IgD-negative memory B cell (primary cell): ENCODE measurements at regions not wholly inside any gene's neighbourhood (a gene's known extent, or its start where the extent isn't known, plus 50 kb on each side); places are given as distances from the start of the nearest gene placed in this dataset.
A peak's percentile ranks its signal among the peaks of the same experiment; 100 is the strongest.

ENCODE experiments used
- H3K27ac Mint-ChIP-seq, 3 donors: one replicate each; pipeline ENCODE4 v1.8.0; 2020 to 2022; ENCODE audit warnings: mild to moderate bottlenecking in 3 of 3, mixed read lengths in 3 of 3, moderate library complexity in 1 of 3
- H3K27me3 Mint-ChIP-seq: one replicate; pipeline ENCODE4 v1.8.0; 2021; ENCODE audit warnings: mixed read lengths
- H3K36me3 Mint-ChIP-seq: one replicate; pipeline ENCODE4 v1.8.0; 2020; ENCODE audit warnings: mild to moderate bottlenecking, mixed read lengths
- H3K4me1 Mint-ChIP-seq, 3 donors: one replicate each; pipeline ENCODE4 v1.8.0; 2020 to 2022; ENCODE audit warnings: mixed read lengths in 3 of 3, mild to moderate bottlenecking in 1 of 3
- H3K4me3 Mint-ChIP-seq, 4 donors: one replicate each; pipeline ENCODE4 v1.8.0; 2020 to 2022; ENCODE audit warnings: mild to moderate bottlenecking in 4 of 4, mixed read lengths in 4 of 4, moderate library complexity in 3 of 4
- H3K9me3 Mint-ChIP-seq, 3 donors: one replicate each; pipeline ENCODE4 v1.8.0; 2020 to 2021; ENCODE audit warnings: mixed read lengths in 3 of 3, mild to moderate bottlenecking in 1 of 3

- H3K36me3 Mint-ChIP-seq, result peaks cover 2% of the 10 kb centered on the region
- no peak overlapping the region for H3K4me3 Mint-ChIP-seq
- peaks cover 0 to 7% (median 4%) of the 10 kb centered on the region in 3 donors for H3K4me1 Mint-ChIP-seq
- H3K9me3 Mint-ChIP-seq, result no peaks in the 10 kb centered on the region
- H3K27ac Mint-ChIP-seq, result no peak overlapping the region
- no peaks in the 10 kb centered on the region for H3K27me3 Mint-ChIP-seq
These were observed 108.3 kb downstream of the CETN3 start for GRCh38 chr5:90301248-90301647.

- H3K9me3 Mint-ChIP-seq, result no peaks in the 10 kb centered on the region
These were observed 112.4 kb downstream of the CETN3 start for GRCh38 chr5:90297045-90297764.

GRCh38 chr5:90294604-90295003 lies 115.0 kb downstream of the CETN3 start:
- no peak overlapping the region for H3K4me3 Mint-ChIP-seq
- H3K4me1 Mint-ChIP-seq, result no peaks in the 10 kb centered on the region
- no peak overlapping the region for H3K27ac Mint-ChIP-seq
- H3K27me3 Mint-ChIP-seq, result peaks cover 2% of the 10 kb centered on the region
- no peaks in the 10 kb centered on the region for H3K36me3 Mint-ChIP-seq
- no peaks in the 10 kb centered on the region for H3K9me3 Mint-ChIP-seq

More at GRCh38 chr5:90297045-90297764, 112.4 kb downstream of the CETN3 start:
- no peak overlapping the region for H3K4me3 Mint-ChIP-seq
- H3K4me1 Mint-ChIP-seq, result peaks cover 0 to 7% (median 4%) of the 10 kb centered on the region in 3 donors
- H3K36me3 Mint-ChIP-seq, result peaks cover 1% of the 10 kb centered on the region
- no peak overlapping the region for H3K27ac Mint-ChIP-seq
- H3K27me3 Mint-ChIP-seq, result peaks cover 2% of the 10 kb centered on the region

DNA sequence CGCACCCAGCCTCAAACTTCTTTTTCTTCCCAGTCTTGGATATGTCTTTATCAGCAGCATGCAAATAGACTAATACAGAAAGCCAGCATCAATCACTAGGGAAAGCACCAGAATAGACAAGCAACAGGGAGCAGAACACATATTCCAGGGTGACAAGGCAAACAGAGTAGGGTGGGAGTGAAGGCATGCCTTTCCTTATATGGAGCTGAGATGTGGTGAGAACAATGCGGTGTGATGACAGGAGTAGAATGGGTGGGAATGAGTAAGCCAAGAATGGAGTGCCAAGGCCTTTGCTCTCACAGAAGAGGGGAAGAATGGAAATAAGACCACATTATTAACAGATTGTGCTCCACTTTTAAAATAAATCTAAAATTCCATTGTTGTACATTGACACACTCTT lies 115.6 kb downstream of the CETN3 start:
- Mint-ChIP-seq H3K4me3 (no peak overlapping the region), H3K36me3 (no peaks in the 10 kb centered on the region)

DNA sequence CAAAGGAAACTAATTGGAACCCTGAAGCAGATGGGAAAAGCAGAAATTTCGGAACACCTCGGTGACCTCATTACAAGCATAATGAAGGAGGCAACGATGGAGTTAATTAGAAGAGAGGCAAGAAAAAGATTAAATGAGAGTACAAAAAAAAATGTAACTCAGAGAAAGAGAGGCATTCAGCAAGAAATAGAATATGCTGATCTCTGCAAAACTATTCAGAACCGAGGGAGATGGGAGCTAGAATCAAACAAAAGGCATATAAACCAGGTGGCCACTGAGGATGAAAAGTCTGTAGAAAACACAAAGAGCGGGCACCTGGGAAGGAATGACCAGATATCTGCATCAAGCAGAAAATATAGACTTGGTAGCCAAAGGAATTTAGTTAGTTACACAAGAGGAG lies 118.9 kb downstream of the CETN3 start:
- peaks cover 5% of the 10 kb centered on the region for H3K27me3 Mint-ChIP-seq
- H3K4me1 Mint-ChIP-seq, result no peaks in the 10 kb centered on the region
- no peak overlapping the region for H3K27ac Mint-ChIP-seq
- no peaks in the 10 kb centered on the region for H3K36me3 Mint-ChIP-seq
- H3K4me3 Mint-ChIP-seq, result no peak overlapping the region
- no peaks in the 10 kb centered on the region for H3K9me3 Mint-ChIP-seq

More for the DNA sequence above, 115.6 kb downstream of the CETN3 start:
- Mint-ChIP-seq H3K27me3 (peaks cover 2% of the 10 kb centered on the region), H3K9me3 (no peaks in the 10 kb centered on the region), H3K4me1 (no peaks in the 10 kb centered on the region), H3K27ac (no peak overlapping the region)

- H3K4me3 Mint-ChIP-seq, result no peak overlapping the region
- H3K27me3 Mint-ChIP-seq, result peaks cover 5% of the 10 kb centered on the region
- H3K4me1 Mint-ChIP-seq, result no peaks in the 10 kb centered on the region
- no peak overlapping the region for H3K27ac Mint-ChIP-seq
- H3K9me3 Mint-ChIP-seq, result no peaks in the 10 kb centered on the region
- no peaks in the 10 kb centered on the region for H3K36me3 Mint-ChIP-seq
These were observed 119.7 kb downstream of the CETN3 start for GRCh38 chr5:90289837-90290236.

DNA sequence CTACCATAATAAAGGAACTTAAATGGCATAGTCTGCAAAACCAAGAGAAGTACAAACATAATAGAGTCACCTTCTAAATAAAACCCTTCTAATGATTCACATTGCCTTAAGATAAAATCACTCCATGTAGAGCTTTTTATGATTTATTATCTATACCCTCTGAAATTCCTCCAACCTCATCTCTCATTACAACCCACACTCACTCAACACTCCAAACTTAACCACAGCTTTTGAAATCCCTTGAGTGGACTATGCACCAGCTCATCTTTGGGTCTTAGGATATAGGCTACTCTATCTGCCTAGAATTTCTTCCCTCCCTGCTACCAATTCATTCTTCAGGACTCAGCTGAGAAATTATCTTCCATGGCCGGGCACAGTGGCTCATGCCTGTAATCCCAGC lies 122.5 kb downstream of the CETN3 start:
- Mint-ChIP-seq H3K27ac (no peak overlapping the region), H3K9me3 (no peaks in the 10 kb centered on the region), H3K4me3 (no peak overlapping the region), H3K4me1 (no peaks in the 10 kb centered on the region), H3K36me3 (peaks cover 2% of the 10 kb centered on the region), H3K27me3 (peaks cover 3% of the 10 kb centered on the region)

- Mint-ChIP-seq H3K27me3 (peaks cover 5% of the 10 kb centered on the region), H3K9me3 (no peaks in the 10 kb centered on the region), H3K4me1 (no peaks in the 10 kb centered on the region), H3K27ac (no peak overlapping the region), H3K4me3 (no peak overlapping the region), H3K36me3 (peaks cover 2% of the 10 kb centered on the region)
These were observed 124.0 kb downstream of the CETN3 start for GRCh38 chr5:90285581-90285980.

DNA sequence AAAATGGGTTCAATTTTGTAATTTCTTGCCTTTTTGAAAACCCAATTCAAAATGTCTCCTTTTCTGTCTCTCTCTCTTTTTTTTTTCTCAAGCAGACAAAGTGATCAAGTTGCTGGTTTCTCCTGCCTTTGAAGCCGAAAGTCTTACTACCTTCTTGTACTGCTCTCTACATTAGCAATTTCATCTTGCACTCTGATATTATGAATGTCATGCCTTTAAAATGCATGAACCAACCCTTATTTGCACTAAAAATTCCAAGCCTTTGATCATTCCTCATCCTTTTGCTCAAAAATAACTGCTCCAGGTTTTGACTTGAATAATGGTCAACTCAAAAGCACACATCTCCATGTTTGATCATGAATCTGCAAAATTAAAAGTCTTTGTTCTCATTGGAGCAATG lies 125.2 kb downstream of the CETN3 start:
- Mint-ChIP-seq H3K4me1 (no peaks in the 10 kb centered on the region), H3K27me3 (peaks cover 5% of the 10 kb centered on the region), H3K27ac (no peak overlapping the region), H3K9me3 (no peaks in the 10 kb centered on the region), H3K4me3 (no peak overlapping the region), H3K36me3 (peaks cover 2% of the 10 kb centered on the region)

- Mint-ChIP-seq H3K36me3 (peaks cover 2% of the 10 kb centered on the region), H3K4me1 (no peaks in the 10 kb centered on the region), H3K27ac (no peak overlapping the region), H3K4me3 (no peak overlapping the region), H3K9me3 (no peaks in the 10 kb centered on the region), H3K27me3 (peaks cover 6% of the 10 kb centered on the region)
These were observed 130.5 kb downstream of the CETN3 start for GRCh38 chr5:90279091-90279490.

GRCh38 chr5:90274216-90274615 lies 135.3 kb downstream of the CETN3 start:
- H3K27me3 Mint-ChIP-seq, result peaks cover 4% of the 10 kb centered on the region
- no peak overlapping the region for H3K4me3 Mint-ChIP-seq
- no peaks in the 10 kb centered on the region for H3K4me1 Mint-ChIP-seq
- H3K27ac Mint-ChIP-seq, result no peak overlapping the region
- H3K9me3 Mint-ChIP-seq, result no peaks in the 10 kb centered on the region
- no peaks in the 10 kb centered on the region for H3K36me3 Mint-ChIP-seq

- Mint-ChIP-seq H3K27me3 (peaks cover 2% of the 10 kb centered on the region), H3K36me3 (no peaks in the 10 kb centered on the region), H3K27ac (no peak overlapping the region), H3K9me3 (no peaks in the 10 kb centered on the region), H3K4me1 (peaks cover 0 to 3% (median 0%) of the 10 kb centered on the region in 3 donors), H3K4me3 (no peak overlapping the region)
These were observed 141.9 kb downstream of the CETN3 start for GRCh38 chr5:90267646-90268045.

DNA sequence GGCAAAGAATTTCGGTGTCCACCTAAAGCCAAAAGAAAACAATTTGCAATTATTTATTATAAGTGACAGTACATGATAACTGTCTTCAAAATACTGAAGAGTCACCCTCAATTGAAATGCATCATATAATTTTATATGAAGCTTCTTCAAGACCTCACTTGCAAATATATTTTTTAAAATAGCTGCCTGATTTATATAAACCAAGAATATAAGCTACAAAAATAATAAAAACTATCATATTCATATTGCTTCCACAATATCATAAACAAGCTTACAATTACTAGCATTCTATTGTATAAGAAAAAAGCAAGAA lies 144.1 kb downstream of the CETN3 start:
- Mint-ChIP-seq H3K4me1 (peaks cover 0 to 3% (median 0%) of the 10 kb centered on the region in 3 donors), H3K27ac (no peak overlapping the region), H3K36me3 (no peaks in the 10 kb centered on the region), H3K4me3 (no peak overlapping the region), H3K27me3 (peaks cover 2% of the 10 kb centered on the region), H3K9me3 (no peaks in the 10 kb centered on the region)

GRCh38 chr5:90264689-90265544 lies 144.6 kb downstream of the CETN3 start:
- Mint-ChIP-seq H3K4me1 (peaks cover 0 to 3% (median 0%) of the 10 kb centered on the region in 3 donors), H3K9me3 (no peaks in the 10 kb centered on the region), H3K4me3 (peak overlapping the region in 1 of 4 donors; percentile 13), H3K36me3 (no peaks in the 10 kb centered on the region), H3K27ac (no peak overlapping the region), H3K27me3 (peaks cover 2% of the 10 kb centered on the region)

DNA sequence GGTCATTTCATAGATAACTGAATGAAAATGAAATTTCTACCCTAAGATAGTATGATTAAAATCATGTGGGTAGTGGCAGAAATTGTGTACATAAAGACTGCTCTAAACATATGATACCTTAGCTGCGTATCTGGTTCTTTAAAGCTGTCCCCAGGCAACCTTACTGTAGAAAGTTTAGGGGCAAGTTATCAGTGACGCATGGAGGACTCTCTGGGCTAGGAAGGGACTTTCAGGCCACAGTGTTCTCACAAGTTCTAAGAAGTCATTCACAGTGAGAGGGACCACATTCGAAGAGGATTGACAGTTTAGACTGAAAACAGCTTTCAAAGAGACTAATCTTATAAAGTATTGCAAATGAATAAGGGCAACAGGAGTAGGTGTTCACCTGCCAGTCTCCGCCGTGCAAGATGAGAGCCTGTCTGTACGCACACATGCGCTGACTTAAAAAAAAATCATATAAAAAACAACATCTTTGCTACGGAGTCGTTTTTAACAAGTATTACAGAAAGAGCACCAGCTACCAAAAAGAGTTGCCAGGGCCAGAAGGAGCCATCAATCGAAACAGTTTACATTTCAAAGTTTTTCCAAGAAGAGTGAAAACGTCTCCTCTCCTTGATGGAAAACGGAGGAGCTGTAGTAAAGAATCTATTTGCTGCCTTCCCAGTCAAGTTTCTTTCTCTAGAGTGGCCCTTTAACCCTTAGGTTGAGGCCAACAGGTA lies 146.3 kb downstream of the CETN3 start:
- H3K27ac Mint-ChIP-seq, result no peak overlapping the region
- peaks cover 2% of the 10 kb centered on the region for H3K27me3 Mint-ChIP-seq
- no peaks in the 10 kb centered on the region for H3K9me3 Mint-ChIP-seq
- no peaks in the 10 kb centered on the region for H3K36me3 Mint-ChIP-seq
- peaks cover 0 to 3% (median 0%) of the 10 kb centered on the region in 3 donors for H3K4me1 Mint-ChIP-seq
- no peak overlapping the region for H3K4me3 Mint-ChIP-seq
